Renal cortex interstitium (tissue), 11 donors: ENCODE measurements at regions not wholly inside any gene's neighbourhood (a gene's known extent, or its start where the extent isn't known, plus 50 kb on each side); places are given as distances from the start of the nearest gene placed in this dataset.
"Not testable (repeated sequence)": the region's sequence is repeated elsewhere in the genome, so short reads cannot be mapped to it uniquely, and the experiment has no call there.

Experiments
- DNase-seq, 11 donors: peaks; one replicate each; pipeline ENCODE4 v3.0.0-alpha.2; 2013; ENCODE audit warnings: low read depth in 9 of 11, low spot score in 4 of 11; ENCODE audit errors: extremely low read depth in 1 of 11

- DNase-seq, result no peak
Measured at GRCh38 chr5:2863133-2863532, 111.7 kb upstream of the IRX2 start.

GRCh38 chr5:2862176-2862575 lies 110.7 kb upstream of the IRX2 start:
- not testable (repeated sequence) for DNase-seq

DNA sequence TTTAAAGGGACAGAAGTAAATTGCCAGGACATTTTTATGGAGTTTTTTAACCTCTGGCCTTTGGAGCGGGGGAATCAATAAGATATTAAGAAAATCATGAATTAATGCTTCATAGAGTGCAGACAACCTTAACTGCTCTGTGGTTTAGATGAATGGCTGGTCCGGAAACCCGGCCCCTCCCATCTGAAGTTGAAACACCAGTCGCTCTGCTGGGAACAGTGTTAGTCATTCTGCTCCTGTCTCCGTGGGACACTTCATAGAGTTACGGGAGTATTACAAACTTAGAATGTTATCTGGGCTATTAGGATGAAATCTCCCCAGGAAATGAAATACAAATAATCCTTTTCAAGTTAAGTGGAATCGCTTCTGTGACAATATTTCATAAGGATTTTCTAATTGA lies 110.1 kb upstream of the IRX2 start:
- DNase-seq, result no peak

DNA sequence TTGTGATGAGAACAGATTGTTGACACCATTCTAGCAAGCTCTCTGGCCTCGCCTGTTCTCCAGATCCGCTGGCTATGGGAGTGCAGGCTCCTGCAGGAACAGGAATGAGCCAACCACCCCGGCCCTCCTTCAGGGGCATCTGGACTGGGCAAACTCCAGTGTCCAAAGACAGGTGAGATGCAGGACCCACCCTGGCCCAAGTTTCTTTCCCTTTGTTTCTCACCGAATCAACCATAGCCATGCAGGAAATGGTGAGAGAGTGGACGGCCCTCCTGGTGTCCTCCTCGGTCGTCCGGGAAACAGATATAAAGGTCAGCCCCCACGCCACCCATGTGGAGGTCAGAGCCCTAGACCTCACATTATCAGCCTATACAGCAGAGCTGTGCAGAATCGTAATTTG lies 108.6 kb upstream of the IRX2 start:
- DNase-seq, result no peak

GRCh38 chr5:2857837-2858236 lies 106.4 kb upstream of the IRX2 start:
- no peak for DNase-seq

GRCh38 chr5:2856206-2856605 lies 104.7 kb upstream of the IRX2 start:
- DNase-seq, result no peak

DNA sequence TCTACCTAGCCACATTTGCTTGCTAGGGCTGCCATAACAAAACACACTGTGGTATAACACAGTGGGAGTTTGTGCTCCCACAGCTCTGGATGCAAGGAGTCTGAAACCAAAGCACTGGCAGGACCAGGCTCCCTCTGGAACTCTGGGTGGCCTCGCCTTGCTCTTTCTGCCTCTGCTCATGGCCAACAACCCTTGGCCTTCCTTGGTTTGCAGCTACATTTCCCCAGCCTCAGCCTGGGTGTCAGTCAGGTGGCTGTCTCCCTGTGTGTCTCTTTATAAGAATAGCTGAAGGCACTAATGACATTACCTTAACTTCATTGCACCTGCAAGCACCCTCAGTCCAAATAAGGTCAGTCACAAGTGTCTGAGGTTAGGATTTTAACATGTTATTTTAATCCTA lies 101.0 kb upstream of the IRX2 start:
- DNase-seq, result no peak

- DNase-seq, result no peak
Measured at GRCh38 chr5:2851895-2852294, 100.4 kb upstream of the IRX2 start.

GRCh38 chr5:2849429-2849828 lies 98.0 kb upstream of the IRX2 start:
- no peak for DNase-seq

GRCh38 chr5:2848619-2849018 lies 97.1 kb upstream of the IRX2 start:
- DNase-seq, result no peak

DNA sequence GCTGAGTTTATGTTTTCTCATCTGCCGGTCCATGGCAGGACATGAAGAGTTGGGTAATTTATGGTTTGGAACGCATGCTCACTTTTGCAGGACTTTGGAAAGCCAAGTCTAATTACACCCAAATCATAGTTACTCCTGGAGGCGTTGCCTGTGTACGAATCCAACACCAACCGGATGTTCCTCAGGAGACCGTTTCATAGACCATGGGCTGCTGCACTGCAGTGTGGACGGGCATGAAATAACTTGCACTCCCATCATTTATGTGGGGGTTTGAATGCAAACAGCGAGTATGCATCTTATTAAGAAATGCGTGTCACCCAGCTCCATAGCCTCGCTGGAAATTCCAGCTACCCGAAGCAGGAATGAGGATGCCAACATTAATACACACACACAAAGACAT lies 96.1 kb upstream of the IRX2 start:
- DNase-seq, result peak in 1 of 11 donors; percentile 14

DNA sequence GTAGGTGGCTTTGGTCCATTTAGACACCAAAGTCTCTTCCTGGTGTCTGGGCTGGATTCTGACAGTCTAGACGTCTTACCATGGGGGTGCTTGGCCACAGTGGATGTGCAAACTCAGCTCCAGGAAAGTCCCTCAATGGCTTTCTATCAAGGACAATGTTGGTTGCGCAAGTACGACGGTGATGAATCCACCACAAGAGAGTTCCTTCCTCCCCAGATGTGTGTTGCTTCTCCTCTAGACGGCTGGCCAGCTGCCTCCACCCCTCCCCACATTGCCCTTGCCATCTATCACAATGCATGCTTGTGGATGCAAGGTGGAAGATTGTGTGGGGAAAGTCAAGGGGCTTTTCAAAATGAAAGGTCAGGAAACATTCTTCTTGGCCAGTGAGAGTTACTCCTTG lies 89.7 kb upstream of the IRX2 start:
- DNase-seq, result no peak

DNA sequence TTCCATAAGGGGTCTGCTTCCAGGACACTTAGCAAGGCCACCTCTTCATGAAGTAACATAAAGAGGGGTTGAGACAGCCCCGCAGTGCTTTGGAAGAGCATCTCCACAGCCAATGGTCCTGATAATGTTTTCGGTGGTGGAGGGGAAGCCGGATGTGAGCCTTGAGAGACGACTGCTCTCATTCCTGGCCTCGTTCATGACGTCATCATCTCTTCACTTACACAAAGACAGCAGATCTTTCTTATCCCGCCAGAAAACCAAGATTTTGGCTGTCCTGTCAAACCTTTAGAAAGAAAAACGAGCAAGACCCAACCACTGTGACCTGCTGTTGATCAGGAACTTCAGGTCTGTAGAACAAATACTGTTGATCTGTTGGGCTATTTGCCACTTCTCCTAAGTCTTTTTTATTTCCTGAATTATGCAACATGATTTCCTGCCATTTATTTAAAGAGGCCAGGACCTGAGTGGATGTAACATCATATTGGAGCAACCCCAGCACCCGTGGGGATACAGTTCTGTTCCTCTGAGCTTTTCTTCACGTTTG lies 89.0 kb upstream of the IRX2 start:
- no peak for DNase-seq

DNA sequence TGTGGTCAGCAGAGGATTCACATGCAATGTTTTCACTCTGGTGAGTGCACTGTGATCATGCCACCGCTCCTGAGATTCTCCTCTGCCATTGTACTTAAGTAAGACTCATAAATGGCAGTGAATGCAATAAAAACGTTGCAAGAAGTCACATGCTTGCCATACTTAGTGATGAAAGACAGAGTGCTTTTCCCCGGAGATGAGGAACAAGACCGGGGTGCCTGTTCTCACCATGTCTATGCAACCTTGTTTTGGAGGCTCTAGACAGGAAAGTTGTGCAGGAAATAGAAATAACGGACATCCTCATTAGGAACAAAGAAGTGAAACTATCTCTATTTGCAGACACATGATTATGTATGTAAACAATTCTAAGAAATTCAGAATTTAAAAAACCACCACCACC lies 84.7 kb upstream of the IRX2 start:
- DNase-seq, result no peak

DNA sequence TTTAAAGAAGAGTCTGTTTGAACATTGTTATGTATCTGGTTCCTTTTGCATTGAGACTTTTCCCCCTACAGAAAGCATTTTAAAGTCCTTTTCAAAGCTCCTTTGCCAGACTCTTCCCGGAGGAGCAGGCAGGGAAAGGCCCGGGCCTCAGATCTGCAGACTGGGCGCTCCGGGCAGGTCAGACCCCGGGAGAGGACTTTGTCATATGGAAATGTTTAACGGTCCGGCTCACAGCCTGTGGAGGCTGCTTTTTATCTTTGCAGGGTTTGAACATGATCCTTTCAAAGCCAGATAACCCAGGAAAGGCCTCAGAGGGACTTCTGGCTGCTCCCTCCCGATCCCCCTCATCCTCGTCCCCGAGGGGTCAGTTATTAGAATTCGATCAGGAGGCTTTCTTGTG lies 82.1 kb upstream of the IRX2 start:
- no peak for DNase-seq

DNA sequence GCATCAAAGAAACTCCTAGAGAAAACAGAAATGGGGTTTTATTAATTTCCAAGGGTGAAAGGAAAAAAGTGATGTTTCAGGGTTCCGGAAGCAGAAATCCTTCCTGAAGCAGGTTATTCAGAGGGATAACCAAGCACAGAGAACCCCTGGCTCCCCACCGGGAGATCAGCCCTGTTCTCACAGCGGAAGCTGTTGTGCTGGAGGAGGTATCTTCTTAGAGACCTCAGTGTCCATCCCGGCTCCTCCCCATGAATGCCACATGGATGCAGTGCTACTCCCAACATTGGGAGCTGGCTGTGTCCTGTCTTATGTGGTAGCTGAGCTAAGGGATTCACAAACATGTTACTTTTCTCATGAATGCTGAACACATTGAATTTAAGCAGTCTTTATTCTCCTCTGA lies 80.9 kb upstream of the IRX2 start:
- no peak for DNase-seq

- DNase-seq, result no peak
Measured at GRCh38 chr5:2829239-2829638, 77.8 kb upstream of the IRX2 start.

DNA sequence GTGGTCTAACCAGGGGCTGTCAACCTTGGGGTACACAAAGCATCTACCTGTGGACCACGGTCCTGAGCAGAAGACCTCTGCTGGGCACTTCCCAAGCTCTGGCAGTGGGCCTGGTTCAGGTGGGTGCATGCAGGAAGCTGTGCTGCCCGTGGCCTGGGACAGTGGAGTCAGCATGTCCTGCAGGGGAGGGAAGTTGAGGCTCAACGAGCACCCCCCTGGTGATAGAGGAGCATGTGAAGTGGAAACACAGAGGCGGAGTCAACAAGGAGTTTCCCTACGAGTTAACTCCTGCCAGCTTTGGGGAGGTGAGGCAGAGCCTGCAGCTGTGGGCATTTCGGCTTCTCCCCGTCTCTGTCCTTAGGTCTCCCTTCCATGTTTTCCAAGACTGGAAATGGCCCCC lies 67.5 kb upstream of the IRX2 start:
- DNase-seq, result no peak

GRCh38 chr5:2817031-2817603 lies 65.6 kb upstream of the IRX2 start:
- no peak for DNase-seq

DNA sequence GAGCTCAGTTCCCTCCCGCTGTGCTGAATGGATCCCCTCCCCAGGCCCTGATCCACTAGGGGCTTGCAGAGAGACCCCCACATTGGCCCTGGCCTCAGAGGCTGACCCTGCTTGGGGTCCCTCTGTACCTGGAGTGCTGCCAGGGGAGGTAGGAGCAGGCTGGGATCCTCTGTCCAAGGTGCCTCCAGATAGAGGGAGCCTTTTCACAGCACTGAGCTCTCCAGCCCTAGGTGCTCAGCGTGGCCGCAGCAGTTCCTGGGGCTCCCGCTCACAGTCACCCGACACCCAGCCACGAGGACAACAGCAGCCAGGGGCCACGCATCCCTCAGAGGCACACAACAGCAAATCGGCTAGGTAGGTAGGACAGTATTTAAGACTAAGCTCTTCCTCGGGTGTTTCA lies 62.2 kb upstream of the IRX2 start:
- DNase-seq, result no peak

DNA sequence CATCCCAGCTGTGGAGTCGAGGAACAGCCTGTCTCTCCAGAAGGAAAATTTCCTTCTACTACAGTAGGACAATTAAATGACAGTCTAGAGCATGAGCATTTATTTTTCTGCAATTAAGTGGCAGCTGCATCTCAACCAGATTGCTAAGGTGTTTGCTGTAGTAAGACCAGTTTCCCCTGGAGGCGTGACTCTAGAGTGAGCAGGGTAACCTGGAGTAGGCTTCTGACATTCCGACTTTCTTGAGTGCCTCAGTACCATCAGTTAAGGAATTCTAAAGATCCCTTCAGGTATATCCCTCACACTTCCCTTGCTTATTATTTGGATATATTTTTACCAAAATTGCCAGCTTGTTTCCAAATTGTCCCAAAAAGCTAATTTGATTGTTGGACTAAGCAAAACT lies 59.2 kb upstream of the IRX2 start:
- DNase-seq, result no peak

DNA sequence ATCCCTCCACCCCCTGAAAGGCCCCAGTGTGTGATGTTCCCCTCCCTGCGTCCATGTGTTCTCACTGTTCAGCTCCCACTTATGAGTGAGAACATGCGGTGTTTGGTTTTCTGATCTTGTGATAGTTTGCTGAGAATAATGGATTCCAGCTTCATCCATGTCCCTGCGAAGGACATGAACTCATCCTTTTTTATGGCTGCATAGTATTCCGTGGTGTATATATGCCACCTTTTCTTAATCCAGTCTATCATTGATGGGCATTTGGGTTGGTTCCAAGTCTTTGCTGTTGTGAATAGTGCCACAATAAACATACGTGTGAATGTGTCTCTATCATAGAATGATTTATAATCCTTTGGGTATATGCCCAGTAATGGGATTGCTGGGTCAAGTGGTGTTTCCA lies 55.8 kb upstream of the IRX2 start:
- not testable (repeated sequence) for DNase-seq
